DND-41 (cell line): ENCODE measurements at regions not wholly inside any gene's neighbourhood (a gene's known extent, or its start where the extent isn't known, plus 50 kb on each side); places are given as distances from the start of the nearest gene placed in this dataset.

Experiments used
- ATAC-seq: fragments of 200-7000 bp; cut with Tn5 transposase; 3 replicates; pipeline ENCODE4 v1.9.1; 2021; ENCODE audit warnings: low read depth; ENCODE audit not compliant: insufficient read depth
- DNase-seq: peaks from one replicate; pipeline ENCODE4 v3.0.0-alpha.2; 2020
- H2AFZ ChIP-seq: 2 replicates; pipeline ENCODE4 v1.6.0; 2012; ENCODE audit warnings: low read depth, low read length
- H3K27ac ChIP-seq: 2 replicates; pipeline ENCODE4 v1.5.1; 2012; ENCODE audit warnings: low read length, inconsistent platforms
- H3K27me3 ChIP-seq: fragments of 200-600 bp; sonication (generic); 2 replicates; pipeline ENCODE4 v1.6.0; 2012; ENCODE audit warnings: low read length, mild to moderate bottlenecking, inconsistent platforms; ENCODE audit not compliant: insufficient read depth, poor library complexity
- H3K36me3 ChIP-seq: 2 replicates; pipeline ENCODE4 v1.5.1; 2012; ENCODE audit warnings: low read length, inconsistent platforms; ENCODE audit not compliant: insufficient read depth
- H3K4me1 ChIP-seq: 2 replicates; pipeline ENCODE4 v1.5.1; 2012; ENCODE audit warnings: mild to moderate bottlenecking, low read length; ENCODE audit not compliant: insufficient read depth
- H3K4me2 ChIP-seq: 2 replicates; pipeline ENCODE4 v1.6.0; 2012; ENCODE audit warnings: mild to moderate bottlenecking, moderate library complexity, low read length, inconsistent platforms; ENCODE audit not compliant: insufficient read depth
- H3K4me3 ChIP-seq, 2 experiments: fragments of 200-600 bp in 1 of 2; shearing (Covaris generic) in 1 of 2; 2 replicates each; pipeline ENCODE4 v1.5.1; 2012 to 2016; ENCODE audit warnings: inconsistent platforms in 2 of 2, low read length in 2 of 2, mild to moderate bottlenecking in 2 of 2, low read depth in 1 of 2, moderate library complexity in 1 of 2
- H3K79me2 ChIP-seq: 2 replicates; pipeline ENCODE4 v1.6.0; 2012; ENCODE audit warnings: low read length, inconsistent platforms; ENCODE audit not compliant: insufficient read depth
- H3K9ac ChIP-seq: 2 replicates; pipeline ENCODE4 v1.6.0; 2012; ENCODE audit warnings: low read depth, mild to moderate bottlenecking, inconsistent platforms, low read length, moderate library complexity
- H3K9me3 ChIP-seq: 2 replicates; pipeline ENCODE4 v1.5.1; 2012; ENCODE audit warnings: low read length, moderate library complexity, mild to moderate bottlenecking, inconsistent platforms; ENCODE audit not compliant: insufficient read depth, severe bottlenecking
- H4K20me1 ChIP-seq: 2 replicates; pipeline ENCODE4 v1.6.0; 2012; ENCODE audit warnings: low read length; ENCODE audit not compliant: insufficient read depth
- CTCF ChIP-seq: IDR thresholded peaks from 2 replicates; pipeline ENCODE4 v1.5.1; 2012; ENCODE audit warnings: borderline replicate concordance, low read length, moderate library complexity, mild to moderate bottlenecking; ENCODE audit not compliant: poor library complexity, severe bottlenecking; ENCODE audit errors: extremely low read depth
- EZH2 ChIP-seq: IDR thresholded peaks from 3 replicates; pipeline ENCODE4 v1.6.1; 2012; ENCODE audit warnings: borderline replicate concordance, low read depth, mild to moderate bottlenecking, moderate library complexity, low read length, inconsistent platforms; ENCODE audit not compliant: severe bottlenecking

DNA sequence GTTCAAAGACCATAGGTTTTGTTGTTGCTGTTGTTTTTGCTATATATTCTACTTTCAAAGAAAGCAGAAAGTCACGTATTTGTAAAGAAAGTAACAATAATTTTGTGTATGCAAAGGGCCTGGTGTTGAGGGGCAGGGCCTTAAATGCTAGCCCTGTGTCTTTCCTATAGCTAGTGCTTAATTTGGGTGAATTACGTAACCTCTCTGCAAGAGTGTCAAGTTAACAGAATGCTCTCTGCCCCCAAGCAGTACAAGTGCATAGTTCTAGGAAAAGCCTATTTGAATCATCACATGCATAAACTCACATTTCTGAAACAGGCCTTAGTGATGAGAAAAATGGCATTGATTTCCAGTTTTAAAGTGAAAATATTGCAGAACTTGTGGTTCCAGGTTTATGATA, 663.6 kb downstream of the STIM2 start:
- Histone ChIP-seq H3K27ac (no peak overlapping the region), H3K27me3 (no peaks in the 10 kb centered on the region), H3K36me3 (no peaks in the 10 kb centered on the region), H3K9ac (no peak overlapping the region), H3K4me3 (no peak overlapping the region), H3K9me3 (no peaks in the 10 kb centered on the region), H3K4me2 (no peak overlapping the region), H4K20me1 (no peaks in the 10 kb centered on the region), H3K4me1 (no peaks in the 10 kb centered on the region), H3K79me2 (no peaks in the 10 kb centered on the region), H2AFZ (no peak overlapping the region)
- ATAC-seq (no peak), DNase-seq (no peak)
- no peak for TF ChIP-seq CTCF
- TF ChIP-seq EZH2 = no peak

- H3K9me3 ChIP-seq = no peaks in the 10 kb centered on the region
- DNase-seq (no peak), ATAC-seq (no peak)
- no peaks in the 10 kb centered on the region for H3K27me3 ChIP-seq
- no peak for TF ChIP-seq EZH2
- TF ChIP-seq CTCF = no peak
- H4K20me1 ChIP-seq = no peaks in the 10 kb centered on the region
- no peak overlapping the region for H3K4me2 ChIP-seq
- no peak overlapping the region for H3K9ac ChIP-seq
- no peak overlapping the region for H2AFZ ChIP-seq
- H3K27ac ChIP-seq = no peak overlapping the region
- no peak overlapping the region for H3K4me3 ChIP-seq
- H3K4me1 ChIP-seq = no peaks in the 10 kb centered on the region
- no peaks in the 10 kb centered on the region for H3K79me2 ChIP-seq
- no peaks in the 10 kb centered on the region for H3K36me3 ChIP-seq
Observed at GRCh38 chr4:27534488-27534887, 673.8 kb downstream of the STIM2 start.

DNA sequence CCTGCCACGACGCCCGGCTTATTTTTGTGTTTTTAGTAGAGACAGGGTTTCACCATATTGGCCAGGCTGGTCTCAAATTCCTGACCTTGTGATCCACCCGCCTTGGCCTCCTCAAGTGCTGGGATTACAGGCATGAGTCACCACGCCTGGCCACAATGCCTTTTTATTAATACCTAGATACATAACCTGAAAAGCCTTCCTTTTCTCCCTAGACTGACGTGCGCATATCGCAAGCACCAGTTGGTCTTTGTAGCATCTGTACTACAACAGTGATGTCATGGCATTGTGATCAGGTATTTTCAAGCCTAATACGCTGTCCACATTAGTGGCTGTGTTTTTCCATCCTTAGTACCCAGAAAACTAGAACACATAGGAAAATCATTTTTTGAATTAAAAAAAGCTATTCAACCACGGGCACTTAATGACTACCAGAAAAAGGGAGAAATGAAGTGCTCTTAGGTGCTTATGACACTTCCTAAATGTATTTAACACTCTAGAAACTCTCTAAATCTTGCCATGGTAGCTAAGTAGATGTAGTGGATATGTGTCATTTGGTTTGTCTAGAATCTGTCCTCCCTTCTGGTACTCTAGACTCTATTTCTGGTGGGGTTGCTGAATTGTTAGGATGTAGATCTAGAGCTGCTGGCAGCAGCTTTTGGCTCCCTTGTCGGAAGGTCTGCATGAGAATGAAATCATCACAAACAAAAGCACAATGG, 707.8 kb downstream of the STIM2 start:
- Histone ChIP-seq H3K4me1 (no peaks in the 10 kb centered on the region), H2AFZ (no peak overlapping the region), H4K20me1 (no peaks in the 10 kb centered on the region), H3K9ac (no peak overlapping the region), H3K27me3 (no peaks in the 10 kb centered on the region), H3K27ac (no peak overlapping the region), H3K4me2 (no peak overlapping the region), H3K9me3 (no peaks in the 10 kb centered on the region), H3K4me3 (no peak overlapping the region), H3K79me2 (no peaks in the 10 kb centered on the region), H3K36me3 (no peaks in the 10 kb centered on the region)
- TF ChIP-seq CTCF = no peak
- no peak for TF ChIP-seq EZH2
- no peak for DNase-seq
- no peak for ATAC-seq

DNA sequence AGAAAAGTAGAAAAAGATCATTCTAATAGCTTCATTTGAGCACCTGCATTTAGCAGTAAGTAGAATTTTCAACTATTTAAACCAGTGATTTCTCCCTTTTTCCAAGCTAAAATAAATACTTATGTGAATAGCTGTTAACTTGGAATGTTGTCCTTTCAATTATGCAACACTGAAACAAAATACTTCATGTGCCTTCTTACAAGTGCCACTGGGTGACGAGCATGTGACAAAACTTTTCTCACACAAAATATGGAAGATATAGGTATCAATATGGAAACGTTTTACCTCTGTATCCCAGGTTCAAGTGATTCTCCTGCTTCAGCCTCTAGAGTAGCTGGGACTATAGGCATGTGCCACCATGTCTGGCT, 708.3 kb downstream of the STIM2 start:
- no peak overlapping the region for H3K4me2 ChIP-seq
- ATAC-seq (no peak), DNase-seq (no peak)
- H3K27me3 ChIP-seq = no peaks in the 10 kb centered on the region
- no peaks in the 10 kb centered on the region for H4K20me1 ChIP-seq
- no peaks in the 10 kb centered on the region for H3K79me2 ChIP-seq
- no peaks in the 10 kb centered on the region for H3K4me1 ChIP-seq
- H3K4me3 ChIP-seq = no peak overlapping the region
- no peak overlapping the region for H3K27ac ChIP-seq
- H3K9ac ChIP-seq = no peak overlapping the region
- no peaks in the 10 kb centered on the region for H3K36me3 ChIP-seq
- TF ChIP-seq CTCF (no peak), EZH2 (no peak)
- H2AFZ ChIP-seq = no peak overlapping the region
- no peaks in the 10 kb centered on the region for H3K9me3 ChIP-seq
